ENCODE measurements at regions not wholly inside any gene's neighbourhood (a gene's known extent, or its start where the extent isn't known, plus 50 kb on each side); places are given as distances from the start of the nearest gene placed in this dataset.

DNA sequence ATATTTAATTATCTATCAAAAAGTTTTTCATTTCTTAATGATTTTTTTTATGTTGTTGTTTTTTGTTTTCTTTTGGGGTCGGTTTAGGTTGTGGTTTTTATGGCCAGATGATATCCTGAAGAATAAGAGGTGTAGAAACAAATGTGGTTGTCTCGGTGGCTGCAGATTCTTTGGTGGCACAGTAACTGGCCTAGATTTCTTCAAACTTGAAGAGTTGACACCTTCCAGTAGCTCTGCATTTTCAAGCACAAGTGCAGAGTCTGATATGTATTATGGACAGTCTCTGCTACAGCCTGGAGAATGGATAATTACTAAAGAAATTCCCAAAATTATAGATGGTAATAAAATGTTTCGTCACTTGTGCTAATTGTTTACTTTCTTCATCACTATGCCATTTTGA lies 82.6 kb downstream of the BLTP1 start:
- TF ChIP-seq, protein P1, sequence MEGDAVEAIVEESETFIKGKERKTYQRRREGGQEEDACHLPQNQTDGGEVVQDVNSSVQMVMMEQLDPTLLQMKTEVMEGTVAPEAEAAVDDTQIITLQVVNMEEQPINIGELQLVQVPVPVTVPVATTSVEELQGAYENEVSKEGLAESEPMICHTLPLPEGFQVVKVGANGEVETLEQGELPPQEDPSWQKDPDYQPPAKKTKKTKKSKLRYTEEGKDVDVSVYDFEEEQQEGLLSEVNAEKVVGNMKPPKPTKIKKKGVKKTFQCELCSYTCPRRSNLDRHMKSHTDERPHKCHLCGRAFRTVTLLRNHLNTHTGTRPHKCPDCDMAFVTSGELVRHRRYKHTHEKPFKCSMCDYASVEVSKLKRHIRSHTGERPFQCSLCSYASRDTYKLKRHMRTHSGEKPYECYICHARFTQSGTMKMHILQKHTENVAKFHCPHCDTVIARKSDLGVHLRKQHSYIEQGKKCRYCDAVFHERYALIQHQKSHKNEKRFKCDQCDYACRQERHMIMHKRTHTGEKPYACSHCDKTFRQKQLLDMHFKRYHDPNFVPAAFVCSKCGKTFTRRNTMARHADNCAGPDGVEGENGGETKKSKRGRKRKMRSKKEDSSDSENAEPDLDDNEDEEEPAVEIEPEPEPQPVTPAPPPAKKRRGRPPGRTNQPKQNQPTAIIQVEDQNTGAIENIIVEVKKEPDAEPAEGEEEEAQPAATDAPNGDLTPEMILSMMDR (IDR thresholded peaks at IDR 0.05; ENCODE audit: extremely low read depth in 1 of 2, insufficient read depth in 1 of 2, low read depth in 1 of 2, low read length in 2 of 2) = no peak
- no peak for TF ChIP-seq POLR2A (IDR thresholded peaks at IDR 0.05; ENCODE audit: low read depth, low read length)
- no peak for TF ChIP-seq FOS (IDR thresholded peaks at IDR 0.05; ENCODE audit: borderline replicate concordance, insufficient read depth, low read length)
- TF ChIP-seq POLR2AphosphoS5 (IDR thresholded peaks at IDR 0.05; ENCODE audit: insufficient read depth, low read depth, low read length) = no peak
- no peak for TF ChIP-seq MYC (IDR thresholded peaks at IDR 0.05; ENCODE audit: low read depth, low read length)
- TF ChIP-seq EZH2 (IDR thresholded peaks at IDR 0.05; ENCODE audit: borderline replicate concordance, low read depth, low read length, severe bottlenecking) = no peak
